ENCODE measurements at regions not wholly inside any gene's neighbourhood (a gene's known extent, or its start where the extent isn't known, plus 50 kb on each side); places are given as distances from the start of the nearest gene placed in this dataset.

DNA sequence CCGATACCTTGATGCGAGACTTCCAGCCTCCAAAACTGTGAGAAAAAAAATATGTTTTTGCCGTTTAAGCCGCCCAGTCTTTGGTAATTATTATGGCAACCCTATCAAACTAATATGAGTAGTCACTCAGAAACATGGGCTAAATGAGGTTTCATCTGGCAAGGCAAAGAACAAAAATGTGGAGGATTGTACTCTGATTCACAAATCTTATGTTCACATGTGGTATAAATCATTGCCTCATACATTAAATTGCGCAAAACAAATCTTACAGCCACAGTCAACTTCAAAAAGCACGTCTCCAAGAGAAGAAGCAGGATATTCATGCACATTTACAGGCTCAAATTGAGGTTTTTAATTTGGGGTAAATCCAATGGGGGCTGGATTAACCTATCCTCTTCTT is 1435.4 kb upstream of the LRRTM1 start:
- no peaks in the 10 kb centered on the region for H3K4me1 ChIP-seq (ENCODE audit: insufficient read depth)
- TF ChIP-seq, protein P1, sequence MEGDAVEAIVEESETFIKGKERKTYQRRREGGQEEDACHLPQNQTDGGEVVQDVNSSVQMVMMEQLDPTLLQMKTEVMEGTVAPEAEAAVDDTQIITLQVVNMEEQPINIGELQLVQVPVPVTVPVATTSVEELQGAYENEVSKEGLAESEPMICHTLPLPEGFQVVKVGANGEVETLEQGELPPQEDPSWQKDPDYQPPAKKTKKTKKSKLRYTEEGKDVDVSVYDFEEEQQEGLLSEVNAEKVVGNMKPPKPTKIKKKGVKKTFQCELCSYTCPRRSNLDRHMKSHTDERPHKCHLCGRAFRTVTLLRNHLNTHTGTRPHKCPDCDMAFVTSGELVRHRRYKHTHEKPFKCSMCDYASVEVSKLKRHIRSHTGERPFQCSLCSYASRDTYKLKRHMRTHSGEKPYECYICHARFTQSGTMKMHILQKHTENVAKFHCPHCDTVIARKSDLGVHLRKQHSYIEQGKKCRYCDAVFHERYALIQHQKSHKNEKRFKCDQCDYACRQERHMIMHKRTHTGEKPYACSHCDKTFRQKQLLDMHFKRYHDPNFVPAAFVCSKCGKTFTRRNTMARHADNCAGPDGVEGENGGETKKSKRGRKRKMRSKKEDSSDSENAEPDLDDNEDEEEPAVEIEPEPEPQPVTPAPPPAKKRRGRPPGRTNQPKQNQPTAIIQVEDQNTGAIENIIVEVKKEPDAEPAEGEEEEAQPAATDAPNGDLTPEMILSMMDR (IDR thresholded peaks at IDR 0.05) = no peak
- no peak for TF ChIP-seq POLR2A (IDR thresholded peaks at IDR 0.05)
- no peak for TF ChIP-seq EP300 (IDR thresholded peaks at IDR 0.05)
- 83 to 87% (median 84%) methylated on average over 6 of the region's 6 CpGs for WGBS, 3 donors
- H3K9me3 ChIP-seq = no peaks in the 10 kb centered on the region
- H3K27me3 ChIP-seq = no peaks in the 10 kb centered on the region
- no peak overlapping the region for H3K4me3 ChIP-seq
- intact Hi-C loops (cut with DNase I) = no loop called here
- H3K36me3 ChIP-seq = no peaks in the 10 kb centered on the region
- DNase-seq = no peak
- no peak overlapping the region for H3K27ac ChIP-seq

DNA sequence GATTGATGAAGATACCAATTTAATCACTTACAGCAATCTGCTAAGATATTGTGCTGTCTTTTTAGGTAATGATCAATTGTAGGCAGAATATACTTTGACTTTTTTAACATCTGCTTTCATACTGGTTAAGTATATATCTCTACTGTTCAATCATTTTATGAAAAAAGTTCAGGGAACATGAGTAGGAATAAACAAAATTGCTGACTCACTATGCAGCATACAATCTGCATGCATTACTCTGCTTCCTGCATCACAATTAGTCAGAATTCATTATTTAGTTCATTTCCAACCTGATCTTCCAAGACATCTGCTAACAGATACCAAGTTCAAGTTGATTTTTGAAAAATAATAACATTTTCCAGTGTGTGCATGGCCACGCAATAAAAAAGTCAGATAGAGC is 1430.4 kb upstream of the LRRTM1 start:
- H3K4me1 ChIP-seq (ENCODE audit: insufficient read depth) = no peaks in the 10 kb centered on the region
- H3K9me3 ChIP-seq = no peaks in the 10 kb centered on the region
- H3K36me3 ChIP-seq = no peaks in the 10 kb centered on the region
- no peak overlapping the region for H3K4me3 ChIP-seq
- H3K27ac ChIP-seq = no peak overlapping the region
- intact Hi-C loops (cut with DNase I) = no loop called here
- H3K27me3 ChIP-seq = no peaks in the 10 kb centered on the region
- TF ChIP-seq POLR2A (IDR thresholded peaks at IDR 0.05) (no peak), EP300 (IDR thresholded peaks at IDR 0.05) (no peak)
- TF ChIP-seq, protein P1 (IDR thresholded peaks at IDR 0.05) = no peak
- 83 to 92% (median 83%) methylated on average over 1 of the region's 1 CpG for WGBS, 3 donors
- DNase-seq = no peak

DNA sequence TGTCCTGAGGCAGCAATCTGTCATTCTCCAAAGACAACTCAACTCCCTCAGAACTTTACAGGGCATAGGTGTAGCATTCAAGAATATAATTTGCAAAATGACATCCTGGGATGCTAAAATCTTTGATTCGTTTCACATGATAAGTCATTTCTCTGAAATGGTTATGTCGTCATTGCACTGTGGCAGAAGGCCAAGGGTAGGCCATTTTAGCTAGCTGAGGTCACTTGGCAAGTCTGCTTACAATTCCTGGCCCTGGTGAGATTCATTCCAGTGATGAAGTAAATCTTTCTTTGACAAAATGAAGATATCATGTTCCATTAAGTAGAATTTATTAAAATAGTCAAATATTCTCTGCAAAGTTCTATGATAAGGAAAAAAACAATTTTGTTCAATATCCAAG is 1410.3 kb upstream of the LRRTM1 start:
- no peaks in the 10 kb centered on the region for H3K36me3 ChIP-seq
- H3K9me3 ChIP-seq = no peaks in the 10 kb centered on the region
- no peaks in the 10 kb centered on the region for H3K27me3 ChIP-seq
- no peak for DNase-seq
- H3K4me3 ChIP-seq = no peak overlapping the region
- no peak overlapping the region for H3K27ac ChIP-seq
- 36 to 48% (median 45%) methylated on average over 2 of the region's 2 CpGs for WGBS, 3 donors
- no peak for TF ChIP-seq EP300 (IDR thresholded peaks at IDR 0.05)
- TF ChIP-seq POLR2A (IDR thresholded peaks at IDR 0.05) = no peak
- TF ChIP-seq, protein P1 (IDR thresholded peaks at IDR 0.05) = no peak
- no peaks in the 10 kb centered on the region for H3K4me1 ChIP-seq (ENCODE audit: insufficient read depth)
- intact Hi-C loops (cut with DNase I) = no loop called here

DNA sequence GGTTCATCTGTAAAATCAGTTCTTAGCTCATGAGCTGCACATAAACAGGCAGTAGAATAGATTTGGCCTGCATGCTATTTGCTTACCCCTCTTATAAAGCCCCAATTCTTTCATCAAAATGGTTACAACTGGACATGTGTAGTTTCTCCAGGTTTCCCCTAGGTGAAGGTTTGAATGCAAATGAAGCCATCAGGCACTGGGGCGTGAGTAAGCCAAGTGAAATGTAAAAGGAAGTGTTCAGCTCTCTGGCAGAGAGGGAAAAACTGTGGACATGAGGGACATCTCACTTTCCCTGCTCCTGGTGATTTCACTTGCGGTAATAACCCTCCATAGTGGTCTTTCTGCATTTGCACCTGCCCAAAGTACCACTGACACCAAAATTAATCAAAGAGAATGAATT is 1402.3 kb upstream of the LRRTM1 start:
- TF ChIP-seq, protein P1 (IDR thresholded peaks at IDR 0.05) = no peak
- TF ChIP-seq EP300 (IDR thresholded peaks at IDR 0.05) (no peak), POLR2A (IDR thresholded peaks at IDR 0.05) (no peak)
- H3K27ac ChIP-seq = no peak overlapping the region
- intact Hi-C loops (cut with DNase I) = no loop called here

DNA sequence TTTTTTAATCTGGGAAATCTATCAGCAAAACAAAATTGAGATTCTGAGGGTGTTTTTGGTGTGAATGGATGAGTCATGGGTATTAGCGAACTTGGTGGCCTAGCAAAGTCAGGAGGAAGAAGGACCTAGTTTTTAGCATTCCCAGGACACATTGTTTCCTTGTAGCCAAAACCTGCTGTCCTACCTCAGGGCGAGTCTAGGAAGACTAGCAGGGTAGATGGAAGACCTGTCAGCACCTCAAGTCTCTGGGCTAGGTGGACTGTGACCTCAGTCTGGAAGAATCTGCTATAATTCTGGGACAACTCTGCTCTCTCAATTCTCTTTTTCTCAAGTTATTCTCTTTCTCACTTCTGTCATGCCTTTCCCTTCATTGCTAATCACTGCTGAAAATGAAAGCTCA is 1399.3 kb upstream of the LRRTM1 start:
- Histone ChIP-seq H3K27me3 (no peaks in the 10 kb centered on the region), H3K36me3 (no peaks in the 10 kb centered on the region), H3K4me1 (ENCODE audit: insufficient read depth) (no peaks in the 10 kb centered on the region), H3K9me3 (no peaks in the 10 kb centered on the region), H3K4me3 (no peak overlapping the region), H3K27ac (no peak overlapping the region)
- WGBS, 3 donors = 72 to 89% (median 89%) methylated on average over 2 of the region's 2 CpGs
- no peak for DNase-seq
- TF ChIP-seq, protein P1 (IDR thresholded peaks at IDR 0.05) = no peak
- TF ChIP-seq POLR2A (IDR thresholded peaks at IDR 0.05) (no peak), EP300 (IDR thresholded peaks at IDR 0.05) (no peak)
- intact Hi-C loops (cut with DNase I) = no loop called here

More for the DNA sequence above, 1402.3 kb upstream of the LRRTM1 start:
- Histone ChIP-seq H3K4me3 (no peak overlapping the region), H3K9me3 (no peaks in the 10 kb centered on the region), H3K36me3 (no peaks in the 10 kb centered on the region), H3K4me1 (ENCODE audit: insufficient read depth) (no peaks in the 10 kb centered on the region), H3K27me3 (no peaks in the 10 kb centered on the region)
- WGBS, 3 donors = 77 to 91% (median 79%) methylated on average over 2 of the region's 2 CpGs
- DNase-seq = no peak

Measured in ovary (tissue), 7 donors.